ENCODE measurements at regions not wholly inside any gene's neighbourhood (a gene's known extent, or its start where the extent isn't known, plus 50 kb on each side); places are given as distances from the start of the nearest gene placed in this dataset.

- no peak for TF ChIP-seq GABPA (IDR thresholded peaks at IDR 0.05; ENCODE audit: low read depth)
- TF ChIP-seq CTCF (IDR thresholded peaks at IDR 0.05; ENCODE audit: insufficient read depth, low read length) = no peak
Observed at GRCh38 chr5:98504505-98504904, 269.0 kb upstream of the RGMB start.
